ENCODE measurements at regions not wholly inside any gene's neighbourhood (a gene's known extent, or its start where the extent isn't known, plus 50 kb on each side); places are given as distances from the start of the nearest gene placed in this dataset.

DNA sequence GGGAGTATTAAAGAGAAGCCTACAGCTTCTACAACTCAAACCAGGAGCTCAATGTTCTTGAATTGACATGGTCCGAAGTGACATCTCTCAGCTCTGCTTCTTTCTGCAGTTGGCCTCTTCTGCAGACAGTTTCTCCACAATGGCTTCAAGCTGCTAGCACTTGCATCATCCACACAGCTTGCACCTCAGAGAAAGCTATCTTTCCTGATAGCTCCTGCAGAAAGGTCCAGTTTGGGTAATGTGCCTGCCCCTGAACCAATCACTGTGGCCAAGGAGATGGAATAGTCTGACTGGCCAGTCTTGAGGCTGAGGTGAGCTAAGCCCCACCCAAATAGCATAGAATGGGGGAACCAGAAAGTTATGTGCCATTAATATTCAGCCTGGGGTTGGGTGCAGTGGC is 95.8 kb upstream of the ABCA1 start:
- DNase-seq (ENCODE audit: low spot score in 2 of 2) = no peak
- no peaks in the 10 kb centered on the region for H3K4me1 ChIP-seq
- H3K4me3 ChIP-seq = no peak overlapping the region
- H3K27ac ChIP-seq = no peak overlapping the region
- H3K9me3 ChIP-seq = no peaks in the 10 kb centered on the region
- H3K27me3 ChIP-seq = no peaks in the 10 kb centered on the region
- TF ChIP-seq POLR2AphosphoS5 (IDR thresholded peaks at IDR 0.05) (no peak), EP300 (IDR thresholded peaks at IDR 0.05) (no peak), POLR2A (IDR thresholded peaks at IDR 0.05) (no peak)
- TF ChIP-seq, protein P1, sequence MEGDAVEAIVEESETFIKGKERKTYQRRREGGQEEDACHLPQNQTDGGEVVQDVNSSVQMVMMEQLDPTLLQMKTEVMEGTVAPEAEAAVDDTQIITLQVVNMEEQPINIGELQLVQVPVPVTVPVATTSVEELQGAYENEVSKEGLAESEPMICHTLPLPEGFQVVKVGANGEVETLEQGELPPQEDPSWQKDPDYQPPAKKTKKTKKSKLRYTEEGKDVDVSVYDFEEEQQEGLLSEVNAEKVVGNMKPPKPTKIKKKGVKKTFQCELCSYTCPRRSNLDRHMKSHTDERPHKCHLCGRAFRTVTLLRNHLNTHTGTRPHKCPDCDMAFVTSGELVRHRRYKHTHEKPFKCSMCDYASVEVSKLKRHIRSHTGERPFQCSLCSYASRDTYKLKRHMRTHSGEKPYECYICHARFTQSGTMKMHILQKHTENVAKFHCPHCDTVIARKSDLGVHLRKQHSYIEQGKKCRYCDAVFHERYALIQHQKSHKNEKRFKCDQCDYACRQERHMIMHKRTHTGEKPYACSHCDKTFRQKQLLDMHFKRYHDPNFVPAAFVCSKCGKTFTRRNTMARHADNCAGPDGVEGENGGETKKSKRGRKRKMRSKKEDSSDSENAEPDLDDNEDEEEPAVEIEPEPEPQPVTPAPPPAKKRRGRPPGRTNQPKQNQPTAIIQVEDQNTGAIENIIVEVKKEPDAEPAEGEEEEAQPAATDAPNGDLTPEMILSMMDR (IDR thresholded peaks at IDR 0.05) = no peak
- H3K36me3 ChIP-seq = no peaks in the 10 kb centered on the region
- WGBS = 100% methylated on average over 1 of the region's 1 CpG

DNA sequence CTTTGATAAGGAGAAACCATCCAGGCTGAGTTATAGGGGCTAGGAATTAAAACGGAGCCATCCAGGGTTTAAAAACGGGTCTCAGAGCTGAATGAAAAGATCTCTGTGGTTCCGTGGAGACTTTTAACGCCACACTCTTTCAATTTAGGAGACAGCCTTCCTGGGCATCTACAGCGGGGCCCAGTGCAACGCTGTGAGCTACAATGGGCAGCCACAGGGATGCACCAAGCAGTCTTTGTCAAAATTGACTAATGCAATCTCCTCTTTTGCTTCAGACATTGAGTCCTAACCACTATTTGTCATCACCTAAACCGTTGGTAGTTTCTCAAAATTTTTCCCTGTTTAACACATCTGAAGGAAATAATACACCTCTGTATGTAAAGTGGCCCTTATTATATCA is 96.6 kb upstream of the ABCA1 start:
- DNase-seq (ENCODE audit: low spot score in 2 of 2) = no peak
- no peak overlapping the region for H3K27ac ChIP-seq
- TF ChIP-seq POLR2AphosphoS5 (IDR thresholded peaks at IDR 0.05) = no peak
- TF ChIP-seq EP300 (IDR thresholded peaks at IDR 0.05) = no peak
- TF ChIP-seq, protein P1 (IDR thresholded peaks at IDR 0.05) = no peak
- no peaks in the 10 kb centered on the region for H3K36me3 ChIP-seq
- no peaks in the 10 kb centered on the region for H3K4me1 ChIP-seq
- 86% methylated on average over 7 of the region's 7 CpGs for WGBS
- no peaks in the 10 kb centered on the region for H3K27me3 ChIP-seq
- H3K4me3 ChIP-seq = no peak overlapping the region
- no peaks in the 10 kb centered on the region for H3K9me3 ChIP-seq

DNA sequence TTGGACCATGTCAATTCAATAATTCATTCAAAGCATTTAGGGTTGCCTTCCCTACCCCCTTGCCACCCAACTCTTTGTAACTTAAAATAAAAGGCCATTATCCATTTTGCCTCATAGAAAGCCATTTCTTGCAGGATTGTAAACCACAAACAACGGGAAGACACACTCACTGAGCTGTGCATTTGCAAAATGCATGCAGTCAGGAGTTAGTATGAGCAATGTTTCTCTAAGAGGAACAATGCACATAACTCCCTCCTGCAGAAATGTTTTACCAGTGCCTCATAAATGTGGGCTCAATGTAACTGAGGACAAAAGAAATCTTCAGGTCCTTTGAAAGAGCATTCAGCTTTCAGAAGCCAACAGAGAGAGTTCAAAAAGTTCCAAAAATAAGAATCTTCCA is 98.5 kb upstream of the ABCA1 start:
- H3K36me3 ChIP-seq = no peaks in the 10 kb centered on the region
- H3K27me3 ChIP-seq = no peaks in the 10 kb centered on the region
- H3K27ac ChIP-seq = no peak overlapping the region
- no peak for DNase-seq (ENCODE audit: low spot score in 2 of 2)
- H3K9me3 ChIP-seq = no peaks in the 10 kb centered on the region
- TF ChIP-seq, protein P1 (IDR thresholded peaks at IDR 0.05) = no peak
- TF ChIP-seq EP300 (IDR thresholded peaks at IDR 0.05) = no peak
- no peak overlapping the region for H3K4me3 ChIP-seq
- 57% methylated on average over 1 of the region's 1 CpG for WGBS
- H3K4me1 ChIP-seq = no peaks in the 10 kb centered on the region

DNA sequence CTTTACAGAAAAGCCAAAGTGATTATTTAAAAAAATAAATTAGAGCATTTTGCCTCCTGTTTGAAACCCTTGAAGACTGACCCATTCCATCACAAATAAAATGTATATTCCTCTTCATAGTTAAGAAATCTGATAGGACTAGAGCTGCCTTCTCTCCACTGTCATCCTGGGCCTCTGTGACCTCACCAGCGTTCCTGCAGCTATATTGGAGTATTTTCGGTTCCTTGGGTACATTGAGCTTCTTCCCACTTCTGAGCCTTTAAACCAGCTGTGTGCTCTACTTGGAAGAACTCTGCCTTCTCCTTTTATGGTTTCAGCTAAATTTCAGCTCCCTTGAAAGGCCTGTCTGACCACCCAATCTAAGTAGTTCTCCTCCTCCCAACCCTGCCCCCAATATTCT is 99.1 kb upstream of the ABCA1 start:
- H3K4me1 ChIP-seq = no peaks in the 10 kb centered on the region
- H3K4me3 ChIP-seq = no peak overlapping the region
- no peaks in the 10 kb centered on the region for H3K9me3 ChIP-seq
- no peaks in the 10 kb centered on the region for H3K27me3 ChIP-seq
- H3K27ac ChIP-seq = no peak overlapping the region
- no peak for TF ChIP-seq POLR2AphosphoS5 (IDR thresholded peaks at IDR 0.05)
- no peak for TF ChIP-seq EP300 (IDR thresholded peaks at IDR 0.05)
- TF ChIP-seq, protein P1 (IDR thresholded peaks at IDR 0.05) = no peak
- TF ChIP-seq POLR2A (IDR thresholded peaks at IDR 0.05) = no peak
- H3K36me3 ChIP-seq = no peaks in the 10 kb centered on the region
- 87% methylated on average over 2 of the region's 2 CpGs for WGBS
- DNase-seq (ENCODE audit: low spot score in 2 of 2) = no peak

DNA sequence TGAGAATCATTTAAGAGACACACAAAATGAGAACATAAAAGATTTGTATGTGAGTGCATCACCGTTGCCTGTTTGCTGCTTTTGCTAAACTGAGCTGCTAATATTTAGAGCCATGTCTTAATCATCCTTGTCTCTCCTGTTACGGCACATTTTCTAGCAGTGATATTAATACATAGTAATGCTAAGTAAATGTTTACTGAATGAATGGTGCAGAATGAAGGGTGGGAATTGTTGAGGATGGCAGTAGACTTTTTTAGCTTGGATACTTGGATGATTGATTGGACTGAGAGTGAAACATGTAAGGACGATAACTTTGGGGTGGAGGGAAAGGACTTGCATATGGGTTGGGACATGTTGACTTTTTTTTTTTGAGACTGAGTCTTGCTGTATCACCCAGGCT is 102.3 kb upstream of the ABCA1 start:
- DNase-seq (ENCODE audit: low spot score in 2 of 2) = no peak
- H3K4me3 ChIP-seq = no peak overlapping the region
- TF ChIP-seq POLR2A (IDR thresholded peaks at IDR 0.05) (no peak), EP300 (IDR thresholded peaks at IDR 0.05) (no peak), POLR2AphosphoS5 (IDR thresholded peaks at IDR 0.05) (no peak)
- TF ChIP-seq, protein P1 (IDR thresholded peaks at IDR 0.05) = no peak
- no peaks in the 10 kb centered on the region for H3K36me3 ChIP-seq
- no peaks in the 10 kb centered on the region for H3K4me1 ChIP-seq
- no peaks in the 10 kb centered on the region for H3K9me3 ChIP-seq
- no peaks in the 10 kb centered on the region for H3K27me3 ChIP-seq
- no peak overlapping the region for H3K27ac ChIP-seq
- WGBS = 75% methylated on average over 3 of the region's 3 CpGs

Measured in suprapubic skin (tissue), 4 donors.